ENCODE measurements at regions not wholly inside any gene's neighbourhood (a gene's known extent, or its start where the extent isn't known, plus 50 kb on each side); places are given as distances from the start of the nearest gene placed in this dataset.

DNA sequence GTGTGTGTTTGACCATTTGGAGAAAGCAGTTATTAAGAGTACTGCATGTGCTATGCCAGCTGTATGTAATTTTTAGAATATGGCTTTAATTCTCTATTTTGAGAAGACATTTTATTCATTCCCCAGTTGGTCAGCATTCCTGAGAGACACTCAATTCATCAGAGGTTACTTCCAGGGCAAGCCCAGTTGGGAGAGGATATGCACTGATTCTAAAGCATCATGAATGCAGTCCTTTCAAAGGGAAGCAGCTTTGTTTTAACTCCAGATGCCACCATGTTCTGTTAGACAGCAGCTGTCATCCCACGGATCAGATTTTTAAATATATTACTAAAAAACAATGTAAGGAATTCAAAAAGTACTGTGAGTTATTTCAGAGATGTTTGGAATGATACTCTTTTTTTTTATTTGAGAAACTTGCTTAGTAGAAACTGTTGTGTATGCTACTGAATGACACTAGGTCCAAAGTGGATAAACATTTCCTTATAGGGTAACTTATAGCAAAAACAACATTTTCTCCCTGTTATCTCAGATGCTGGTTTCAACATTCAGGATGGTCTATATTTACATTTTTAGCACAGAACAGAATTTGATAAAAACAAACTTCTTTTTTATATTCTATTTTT is 149.5 kb upstream of the B3GALT2 start:
- no peak for DNase-seq
- Mint-ChIP-seq H3K36me3 (ENCODE audit: low read depth) (peaks cover 8% of the 10 kb centered on the region), H3K4me1 (no peaks in the 10 kb centered on the region), H3K4me3 (no peak overlapping the region), H3K27ac (no peak overlapping the region), H3K9me3 (peaks cover 38% of the 10 kb centered on the region), H3K27me3 (ENCODE audit: low read depth, poor library complexity) (no peaks in the 10 kb centered on the region)
- TF ChIP-seq, protein P1, sequence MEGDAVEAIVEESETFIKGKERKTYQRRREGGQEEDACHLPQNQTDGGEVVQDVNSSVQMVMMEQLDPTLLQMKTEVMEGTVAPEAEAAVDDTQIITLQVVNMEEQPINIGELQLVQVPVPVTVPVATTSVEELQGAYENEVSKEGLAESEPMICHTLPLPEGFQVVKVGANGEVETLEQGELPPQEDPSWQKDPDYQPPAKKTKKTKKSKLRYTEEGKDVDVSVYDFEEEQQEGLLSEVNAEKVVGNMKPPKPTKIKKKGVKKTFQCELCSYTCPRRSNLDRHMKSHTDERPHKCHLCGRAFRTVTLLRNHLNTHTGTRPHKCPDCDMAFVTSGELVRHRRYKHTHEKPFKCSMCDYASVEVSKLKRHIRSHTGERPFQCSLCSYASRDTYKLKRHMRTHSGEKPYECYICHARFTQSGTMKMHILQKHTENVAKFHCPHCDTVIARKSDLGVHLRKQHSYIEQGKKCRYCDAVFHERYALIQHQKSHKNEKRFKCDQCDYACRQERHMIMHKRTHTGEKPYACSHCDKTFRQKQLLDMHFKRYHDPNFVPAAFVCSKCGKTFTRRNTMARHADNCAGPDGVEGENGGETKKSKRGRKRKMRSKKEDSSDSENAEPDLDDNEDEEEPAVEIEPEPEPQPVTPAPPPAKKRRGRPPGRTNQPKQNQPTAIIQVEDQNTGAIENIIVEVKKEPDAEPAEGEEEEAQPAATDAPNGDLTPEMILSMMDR (IDR thresholded peaks at IDR 0.05) = no peak

DNA sequence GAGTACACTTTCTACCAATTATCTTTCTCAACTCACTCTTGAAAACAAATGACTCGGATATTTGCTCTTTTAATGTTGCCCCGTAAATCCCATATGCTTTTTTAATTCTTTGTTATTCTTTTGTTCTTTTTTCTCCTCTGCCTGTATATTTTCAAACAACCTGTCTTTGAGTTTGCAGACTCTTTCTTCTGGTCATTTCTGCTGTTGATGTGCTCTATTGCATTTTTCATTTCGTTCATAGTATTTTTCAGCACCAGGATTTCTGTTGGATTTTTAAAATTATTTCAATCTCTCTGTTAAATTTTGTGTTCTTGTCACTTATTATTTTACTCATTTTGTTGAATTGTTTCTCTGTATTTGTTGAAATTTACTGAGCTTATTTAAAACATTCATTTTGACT is 146.8 kb upstream of the B3GALT2 start:
- TF ChIP-seq, protein P1 (IDR thresholded peaks at IDR 0.05) = no peak
- no peak overlapping the region for H3K27ac Mint-ChIP-seq
- no peak for DNase-seq
- H3K4me3 Mint-ChIP-seq = no peak overlapping the region
- peaks cover 58% of the 10 kb centered on the region for H3K9me3 Mint-ChIP-seq
- no peaks in the 10 kb centered on the region for H3K4me1 Mint-ChIP-seq
- no peaks in the 10 kb centered on the region for H3K27me3 Mint-ChIP-seq (ENCODE audit: low read depth, poor library complexity)
- H3K36me3 Mint-ChIP-seq (ENCODE audit: low read depth) = peaks cover 12% of the 10 kb centered on the region

DNA sequence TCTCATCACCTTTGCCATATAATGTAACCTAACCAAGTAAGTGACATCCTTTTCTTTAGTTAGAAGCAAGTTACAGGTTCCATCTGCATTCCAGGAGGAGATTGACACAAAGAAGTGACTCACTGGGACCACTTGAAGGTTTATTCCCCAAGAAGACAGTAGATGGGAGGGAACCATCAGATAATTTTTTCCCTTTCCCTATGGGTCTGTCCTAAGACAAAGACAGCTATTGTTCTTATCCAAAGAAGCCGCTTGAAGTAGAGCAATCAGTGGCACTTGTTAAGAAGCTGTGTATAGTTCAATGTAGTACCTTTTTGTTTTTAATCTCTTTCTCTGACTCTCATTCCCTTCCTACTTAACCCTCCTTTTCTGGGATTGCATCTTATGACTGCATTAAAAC is 139.9 kb upstream of the B3GALT2 start:
- no peak overlapping the region for H3K27ac Mint-ChIP-seq
- no peaks in the 10 kb centered on the region for H3K27me3 Mint-ChIP-seq (ENCODE audit: low read depth, poor library complexity)
- TF ChIP-seq, protein P1 (IDR thresholded peaks at IDR 0.05) = no peak
- no peaks in the 10 kb centered on the region for H3K4me1 Mint-ChIP-seq
- peaks cover 3% of the 10 kb centered on the region for H3K36me3 Mint-ChIP-seq (ENCODE audit: low read depth)
- DNase-seq = no peak
- H3K4me3 Mint-ChIP-seq = no peak overlapping the region
- peaks cover 47% of the 10 kb centered on the region for H3K9me3 Mint-ChIP-seq

DNA sequence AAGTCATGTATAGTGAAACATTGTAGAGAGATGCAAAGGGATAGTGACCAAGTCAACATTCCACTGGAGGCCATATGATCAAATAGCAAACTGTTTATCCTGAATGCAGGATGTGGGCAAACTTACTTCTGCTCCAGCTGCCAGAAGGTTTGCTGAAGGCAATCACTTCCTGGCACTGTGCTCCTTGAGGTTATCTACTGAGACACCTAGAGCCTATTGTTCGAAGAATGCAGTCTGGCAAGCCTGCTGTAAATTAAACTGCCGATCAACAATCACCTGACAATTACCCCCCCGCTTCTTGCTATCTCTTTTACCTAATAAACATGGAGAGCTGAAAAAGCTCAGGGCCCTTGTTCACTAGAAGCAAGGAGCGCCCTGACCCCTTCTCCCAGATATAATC is 139.4 kb upstream of the B3GALT2 start:
- Mint-ChIP-seq H3K27ac (no peak overlapping the region), H3K27me3 (ENCODE audit: low read depth, poor library complexity) (no peaks in the 10 kb centered on the region), H3K4me1 (no peaks in the 10 kb centered on the region), H3K9me3 (peaks cover 44% of the 10 kb centered on the region), H3K4me3 (no peak overlapping the region), H3K36me3 (ENCODE audit: low read depth) (peaks cover 3% of the 10 kb centered on the region)
- no peak for DNase-seq
- TF ChIP-seq, protein P1 (IDR thresholded peaks at IDR 0.05) = no peak

DNA sequence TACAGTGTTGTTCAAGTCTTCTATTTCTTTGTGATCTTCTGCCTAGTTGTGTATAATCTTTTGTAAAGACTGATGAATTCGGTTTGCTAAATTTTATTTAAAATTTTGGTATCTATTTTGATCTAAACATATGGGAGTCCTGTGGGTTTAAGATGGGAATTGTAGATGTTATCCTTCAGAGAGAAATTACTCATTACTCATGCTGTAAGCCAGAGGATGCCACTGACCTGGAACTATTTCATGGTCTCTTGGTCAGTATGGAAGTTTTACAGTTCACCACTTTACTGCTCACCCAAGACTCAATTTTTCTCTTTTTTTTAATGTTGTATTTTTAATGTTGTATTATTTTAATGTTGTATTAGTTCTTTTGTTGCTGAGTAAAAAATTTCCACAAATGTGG is 138.6 kb upstream of the B3GALT2 start:
- H3K36me3 Mint-ChIP-seq (ENCODE audit: low read depth) = peaks cover 3% of the 10 kb centered on the region
- no peaks in the 10 kb centered on the region for H3K27me3 Mint-ChIP-seq (ENCODE audit: low read depth, poor library complexity)
- no peak overlapping the region for H3K4me3 Mint-ChIP-seq
- no peak overlapping the region for H3K27ac Mint-ChIP-seq
- no peaks in the 10 kb centered on the region for H3K4me1 Mint-ChIP-seq
- TF ChIP-seq, protein P1 (IDR thresholded peaks at IDR 0.05) = no peak
- DNase-seq = no peak
- H3K9me3 Mint-ChIP-seq = peaks cover 41% of the 10 kb centered on the region

DNA sequence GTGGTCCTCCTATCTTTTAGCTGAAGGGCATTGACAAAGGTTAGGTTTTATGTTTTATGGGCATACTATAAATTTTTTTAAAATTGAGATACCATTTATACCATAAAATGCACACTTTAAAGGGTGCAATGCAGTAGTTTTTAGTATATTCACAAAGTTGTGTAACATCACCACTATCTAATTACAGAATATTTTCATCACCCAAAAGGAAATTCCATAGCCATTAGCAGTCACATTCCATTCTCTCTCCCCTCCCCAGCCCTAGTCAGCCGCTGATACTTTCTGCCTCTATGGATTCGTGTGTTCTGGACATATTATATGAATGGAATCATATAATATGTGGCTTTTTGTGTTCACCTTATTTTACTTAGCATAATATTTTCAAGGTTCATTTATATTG is 135.8 kb upstream of the B3GALT2 start:
- Mint-ChIP-seq H3K4me1 (no peaks in the 10 kb centered on the region), H3K9me3 (peaks cover 36% of the 10 kb centered on the region), H3K27me3 (ENCODE audit: low read depth, poor library complexity) (no peaks in the 10 kb centered on the region), H3K36me3 (ENCODE audit: low read depth) (no peaks in the 10 kb centered on the region), H3K27ac (no peak overlapping the region), H3K4me3 (no peak overlapping the region)
- TF ChIP-seq, protein P1 (IDR thresholded peaks at IDR 0.05) = no peak
- DNase-seq = no peak
